Left lung (tissue), 4 donors: ENCODE measurements at regions not wholly inside any gene's neighbourhood (a gene's known extent, or its start where the extent isn't known, plus 50 kb on each side); places are given as distances from the start of the nearest gene placed in this dataset.
"Not testable (repeated sequence)": the region's sequence is repeated elsewhere in the genome, so short reads cannot be mapped to it uniquely, and the experiment has no call there.

Experiments used
- ATAC-seq: fragments of 200-7000 bp; cut with Tn5 transposase; one replicate; pipeline ENCODE4 v1.9.1; 2020; ENCODE audit warnings: moderate library complexity
- DNase-seq, 4 donors: peaks; one replicate each; pipeline ENCODE4 v3.0.0-alpha.2; 2013 to 2020
- H3K27ac ChIP-seq, 2 donors: fragments of 200-600 bp; sonication (generic) in 1 of 2; one replicate each; pipeline versions ENCODE4 v1.5.0 to v1.8.0; 2020 to 2021
- H3K27me3 ChIP-seq, 2 donors: fragments of 200-600 bp; sonication (generic) in 1 of 2; one replicate each; pipeline versions ENCODE4 v1.5.0 to v1.8.0; 2020 to 2021
- H3K36me3 ChIP-seq, 2 donors: fragments of 200-600 bp; sonication (generic) in 1 of 2; one replicate each; pipeline versions ENCODE4 v1.5.0 to v1.8.0; 2020 to 2021
- H3K4me1 ChIP-seq, 2 donors: fragments of 200-600 bp; one replicate each; pipeline ENCODE4 v1.8.0; 2021
- H3K4me3 ChIP-seq, 2 donors: fragments of 200-600 bp; sonication (generic) in 1 of 2; one replicate each; pipeline versions ENCODE4 v1.5.0 to v1.8.0; 2020 to 2021; ENCODE audit warnings: mild to moderate bottlenecking in 1 of 2
- H3K9me3 ChIP-seq, 2 donors: fragments of 200-600 bp; sonication (generic) in 1 of 2; one replicate each; pipeline versions ENCODE4 v1.5.0 to v1.8.0; 2020 to 2021
- CTCF ChIP-seq, 2 donors: fragments of 200-600 bp; sonication (generic) in 1 of 2; IDR thresholded peaks; one replicate each; pipeline versions ENCODE4 v1.5.0 to v1.8.0; 2021; ENCODE audit warnings: antibody characterized with exemption in 2 of 2
- intact Hi-C, 2 donors: fragments of 100-400 bp; cut with DNase I; formaldehyde crosslinking; loops; one replicate each; pipeline versions ENCODE4 v1.11.2 to v1.14.2; 2022
- donor health status: DM: no; HTN: yes; CAD: no.
- donor health status: DM: no; HTN: no; CAD: no.

- H3K4me3 ChIP-seq = no peak overlapping the region
- no peaks in the 10 kb centered on the region for H3K27me3 ChIP-seq
- no peak for DNase-seq
- intact Hi-C loops = no loop called here
- H3K27ac ChIP-seq = no peak overlapping the region
- H3K9me3 ChIP-seq = no peaks in the 10 kb centered on the region
- ATAC-seq = no peak
- no peaks in the 10 kb centered on the region for H3K4me1 ChIP-seq
- TF ChIP-seq CTCF (IDR thresholded peaks at IDR 0.05) = no peak
- no peaks in the 10 kb centered on the region for H3K36me3 ChIP-seq
Observed at GRCh38 chr2:221731432-221732145, 159.5 kb upstream of the EPHA4 start.

- H3K27me3 ChIP-seq = no peaks in the 10 kb centered on the region
- H3K27ac ChIP-seq = no peak overlapping the region
- intact Hi-C loops = no loop called here
- no peak for TF ChIP-seq CTCF (IDR thresholded peaks at IDR 0.05)
- H3K4me1 ChIP-seq = no peaks in the 10 kb centered on the region
- H3K36me3 ChIP-seq = no peaks in the 10 kb centered on the region
- DNase-seq (no peak), ATAC-seq (no peak)
- H3K4me3 ChIP-seq = no peak overlapping the region
- peaks cover 0 to 12% of the 10 kb centered on the region in 2 donors for H3K9me3 ChIP-seq
Observed at GRCh38 chr2:221726894-221727513, 154.9 kb upstream of the EPHA4 start.

GRCh38 chr2:221724631-221725203 lies 152.6 kb upstream of the EPHA4 start:
- H3K27me3 ChIP-seq = no peaks in the 10 kb centered on the region
- ATAC-seq (no peak), DNase-seq (no peak)
- no peak overlapping the region for H3K4me3 ChIP-seq
- no peaks in the 10 kb centered on the region for H3K4me1 ChIP-seq
- no peak overlapping the region for H3K27ac ChIP-seq
- H3K9me3 ChIP-seq = peaks cover 0 to 12% of the 10 kb centered on the region in 2 donors
- no peaks in the 10 kb centered on the region for H3K36me3 ChIP-seq
- TF ChIP-seq CTCF (IDR thresholded peaks at IDR 0.05) = no peak
- intact Hi-C loops = no loop called here

- H3K27ac ChIP-seq, ATAC-seq, H3K4me1 ChIP-seq, intact Hi-C loops, H3K27me3 ChIP-seq, DNase-seq, H3K36me3 ChIP-seq, H3K4me3 ChIP-seq: not testable (repeated sequence)
- H3K9me3 ChIP-seq = peaks cover 0 to 12% of the 10 kb centered on the region in 2 donors
Observed at GRCh38 chr2:221724117-221724516, 152.0 kb upstream of the EPHA4 start.

GRCh38 chr2:221716426-221717303 lies 144.6 kb upstream of the EPHA4 start:
- Histone ChIP-seq H3K9me3 (no peaks in the 10 kb centered on the region), H3K36me3 (no peaks in the 10 kb centered on the region), H3K4me3 (no peak overlapping the region), H3K27ac (no peak overlapping the region), H3K4me1 (no peaks in the 10 kb centered on the region), H3K27me3 (no peaks in the 10 kb centered on the region)
- ATAC-seq (peak; percentile 73), DNase-seq (no peak)
- intact Hi-C loops = no loop called here
- TF ChIP-seq CTCF (IDR thresholded peaks at IDR 0.05) = no peak
